ENCODE measurements at regions not wholly inside any gene's neighbourhood (a gene's known extent, or its start where the extent isn't known, plus 50 kb on each side); places are given as distances from the start of the nearest gene placed in this dataset.

DNA sequence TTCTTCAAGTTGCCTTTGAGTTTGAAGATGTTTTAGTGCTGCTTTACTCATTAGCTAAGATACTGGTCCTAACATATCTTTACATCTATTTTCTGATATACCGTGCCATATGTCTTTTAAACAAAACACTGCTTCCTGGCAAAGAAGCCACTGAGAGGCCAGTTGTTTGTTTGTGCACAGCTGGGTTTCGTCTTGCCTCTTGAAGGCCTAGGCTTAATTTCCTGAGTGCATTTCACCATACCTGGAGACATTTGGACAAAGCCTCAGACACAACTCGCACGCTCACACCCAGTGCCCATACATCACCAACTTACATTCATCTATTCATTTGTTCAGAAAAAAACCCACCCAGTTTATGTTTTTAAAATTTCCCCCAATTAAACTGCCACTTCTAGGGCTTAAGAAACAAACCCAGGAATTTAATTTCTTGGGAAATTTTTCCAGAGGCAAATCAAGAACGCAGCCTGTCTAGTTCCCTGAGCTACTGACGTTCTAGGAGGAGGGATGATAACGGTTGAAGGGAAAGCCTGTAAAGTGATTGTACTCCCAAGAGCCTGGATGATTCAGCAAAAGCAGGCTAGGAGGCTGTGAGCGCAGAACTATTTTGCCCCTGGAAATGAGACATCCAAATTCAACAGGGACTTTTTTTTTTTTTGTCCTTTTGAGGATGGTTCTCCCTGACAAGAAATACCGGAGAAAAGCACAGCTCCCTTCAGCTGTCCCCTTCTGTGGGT, 77.7 kb downstream of the OLIG3 start:
- H3K27ac ChIP-seq: no peak overlapping the region
- no peaks in the 10 kb centered on the region for H3K9me3 ChIP-seq
- intact Hi-C loops (cut with DNase I): loop anchor here (5.0 to 10.0 kb wide), 2 partner anchors 144 to 322 kb away; no protein-coding TSS in a partner anchor
- H3K4me3 ChIP-seq: no peak overlapping the region
- no peaks in the 10 kb centered on the region for H3K27me3 ChIP-seq (ENCODE audit: insufficient read depth in 3 of 3, low read length in 2 of 3)
- TF ChIP-seq, protein P1, sequence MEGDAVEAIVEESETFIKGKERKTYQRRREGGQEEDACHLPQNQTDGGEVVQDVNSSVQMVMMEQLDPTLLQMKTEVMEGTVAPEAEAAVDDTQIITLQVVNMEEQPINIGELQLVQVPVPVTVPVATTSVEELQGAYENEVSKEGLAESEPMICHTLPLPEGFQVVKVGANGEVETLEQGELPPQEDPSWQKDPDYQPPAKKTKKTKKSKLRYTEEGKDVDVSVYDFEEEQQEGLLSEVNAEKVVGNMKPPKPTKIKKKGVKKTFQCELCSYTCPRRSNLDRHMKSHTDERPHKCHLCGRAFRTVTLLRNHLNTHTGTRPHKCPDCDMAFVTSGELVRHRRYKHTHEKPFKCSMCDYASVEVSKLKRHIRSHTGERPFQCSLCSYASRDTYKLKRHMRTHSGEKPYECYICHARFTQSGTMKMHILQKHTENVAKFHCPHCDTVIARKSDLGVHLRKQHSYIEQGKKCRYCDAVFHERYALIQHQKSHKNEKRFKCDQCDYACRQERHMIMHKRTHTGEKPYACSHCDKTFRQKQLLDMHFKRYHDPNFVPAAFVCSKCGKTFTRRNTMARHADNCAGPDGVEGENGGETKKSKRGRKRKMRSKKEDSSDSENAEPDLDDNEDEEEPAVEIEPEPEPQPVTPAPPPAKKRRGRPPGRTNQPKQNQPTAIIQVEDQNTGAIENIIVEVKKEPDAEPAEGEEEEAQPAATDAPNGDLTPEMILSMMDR (IDR thresholded peaks at IDR 0.05): no peak
- ATAC-seq: peak in 1 of 4 donors; percentile 25
- H3K4me1 ChIP-seq: peaks cover 7% of the 10 kb centered on the region
- 76 to 85% (median 76%) methylated on average over 9 of the region's 9 CpGs for WGBS, 3 donors
- no peaks in the 10 kb centered on the region for H3K36me3 ChIP-seq (ENCODE audit: insufficient read depth in 1 of 2, low read depth in 1 of 2)
- DNase-seq: no peak

- Histone ChIP-seq H3K4me1 (peaks cover 7% of the 10 kb centered on the region), H3K9me3 (no peaks in the 10 kb centered on the region), H3K4me3 (peak overlapping the region; percentile 70), H3K27ac (no peak overlapping the region), H3K36me3 (ENCODE audit: insufficient read depth in 1 of 2, low read depth in 1 of 2) (no peaks in the 10 kb centered on the region), H3K27me3 (ENCODE audit: insufficient read depth in 3 of 3, low read length in 2 of 3) (no peaks in the 10 kb centered on the region)
- ATAC-seq (no peak), DNase-seq (no peak)
- TF ChIP-seq, protein P1 (IDR thresholded peaks at IDR 0.05): no peak
- intact Hi-C loops (cut with DNase I): loop anchor here (5.0 to 10.0 kb wide), 2 partner anchors 144 to 321 kb away; no protein-coding TSS in a partner anchor
- 34 to 40% (median 36%) methylated on average over 5 of the region's 5 CpGs for WGBS, 3 donors
Measured at GRCh38 chr6:137415834-137416190, 78.4 kb downstream of the OLIG3 start.

DNA sequence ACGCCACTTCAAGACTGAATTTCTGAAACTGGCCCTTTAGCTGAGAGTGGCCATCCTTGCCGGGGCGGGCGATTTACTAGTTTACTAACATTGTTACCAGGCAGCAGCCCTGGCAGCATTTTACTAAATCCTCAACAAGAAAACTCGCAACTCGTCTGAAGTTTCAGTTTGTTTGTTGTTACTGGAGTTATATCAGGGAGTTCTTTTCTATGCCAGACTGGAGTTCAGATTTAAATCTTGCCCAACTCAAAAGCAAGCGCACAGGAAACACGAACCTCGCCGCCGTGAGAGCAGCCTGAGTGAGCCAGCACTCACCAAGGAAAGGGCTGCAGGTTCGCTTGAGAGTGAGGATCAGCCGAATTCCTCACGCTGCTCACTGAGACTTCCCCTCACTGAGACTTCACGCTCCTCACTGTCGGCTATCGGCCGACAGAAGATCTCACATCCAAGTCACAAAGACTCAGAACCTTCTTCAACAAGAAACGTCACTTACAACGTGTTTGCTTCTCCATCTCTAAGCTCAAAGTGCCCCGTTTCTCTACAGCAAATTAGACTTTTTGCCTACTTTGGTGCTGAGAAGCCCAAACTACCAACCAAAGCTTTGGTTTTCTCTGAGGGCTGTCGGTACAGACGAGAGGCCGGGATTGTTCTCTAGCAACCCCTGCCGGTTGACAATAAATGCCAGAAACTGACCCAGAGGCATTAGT, 78.9 kb downstream of the OLIG3 start:
- H3K9me3 ChIP-seq: no peaks in the 10 kb centered on the region
- TF ChIP-seq, protein P1 (IDR thresholded peaks at IDR 0.05): peak; percentile 58
- peak overlapping the region; percentile 70 for H3K4me3 ChIP-seq
- peak in 1 of 2 donors; percentile 27 for DNase-seq
- intact Hi-C loops (cut with DNase I): loop anchor here (5.0 to 10.0 kb wide), 2 partner anchors 143 to 320 kb away; no protein-coding TSS in a partner anchor
- peak; percentile 74 to 96 (median 84) for ATAC-seq
- no peaks in the 10 kb centered on the region for H3K36me3 ChIP-seq (ENCODE audit: insufficient read depth in 1 of 2, low read depth in 1 of 2)
- peaks cover 7% of the 10 kb centered on the region for H3K4me1 ChIP-seq
- H3K27ac ChIP-seq: no peak overlapping the region
- 1 to 6% (median 3%) methylated on average over 25 of the region's 25 CpGs for WGBS, 3 donors
- no peaks in the 10 kb centered on the region for H3K27me3 ChIP-seq (ENCODE audit: insufficient read depth in 3 of 3, low read length in 2 of 3)

DNA sequence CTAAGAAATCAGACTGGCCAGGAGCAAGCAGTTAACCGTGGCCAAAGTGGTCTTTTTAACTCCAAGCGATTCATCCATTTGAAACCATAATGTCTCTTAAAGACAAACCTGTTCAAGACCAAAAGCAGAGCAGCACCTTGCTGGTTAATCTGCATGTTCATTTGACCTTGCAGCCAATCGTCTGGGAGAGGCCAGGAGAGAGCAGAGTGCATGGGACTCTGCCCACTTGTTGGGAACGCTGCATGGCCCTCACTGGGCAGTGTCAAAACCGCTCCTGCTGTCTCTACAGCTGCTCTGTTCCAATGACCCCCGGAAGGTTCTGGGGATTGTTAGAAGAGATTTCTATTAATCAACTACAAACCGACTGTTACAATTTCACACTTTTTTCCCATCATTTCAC, 79.6 kb downstream of the OLIG3 start:
- Histone ChIP-seq H3K9me3 (no peaks in the 10 kb centered on the region), H3K4me3 (peak overlapping the region; percentile 70), H3K36me3 (ENCODE audit: insufficient read depth in 1 of 2, low read depth in 1 of 2) (no peaks in the 10 kb centered on the region), H3K4me1 (peaks cover 7% of the 10 kb centered on the region), H3K27ac (no peak overlapping the region), H3K27me3 (ENCODE audit: insufficient read depth in 3 of 3, low read length in 2 of 3) (no peaks in the 10 kb centered on the region)
- no peak for DNase-seq
- TF ChIP-seq, protein P1 (IDR thresholded peaks at IDR 0.05): no peak
- intact Hi-C loops (cut with DNase I): loop anchor here in 1 of 2 donors (10.0 kb wide), 1 partner anchor 320 kb away; no protein-coding TSS in a partner anchor
- ATAC-seq: peak in 2 of 4 donors; percentile 42 to 49
- WGBS, 3 donors: 37 to 47% (median 38%) methylated on average over 7 of the region's 7 CpGs
